Endodermal cell (in vitro differentiated cells): ENCODE measurements at regions not wholly inside any gene's neighbourhood (a gene's known extent, or its start where the extent isn't known, plus 50 kb on each side); places are given as distances from the start of the nearest gene placed in this dataset.
"Not testable (repeated sequence)": the region's sequence is repeated elsewhere in the genome, so short reads cannot be mapped to it uniquely, and the experiment has no call there.

ENCODE experiments used
- DNase-seq: peaks from one replicate; pipeline ENCODE4 v3.0.0-alpha.2; 2017
- H3K27ac ChIP-seq: 2 replicates; pipeline ENCODE4 v1.5.1; 2013; ENCODE audit warnings: mild to moderate bottlenecking, low read depth, low read length, moderate library complexity
- H3K27me3 ChIP-seq: 2 replicates; pipeline ENCODE4 v1.6.1; 2013; ENCODE audit warnings: mild to moderate bottlenecking, low read length, moderate library complexity; ENCODE audit not compliant: insufficient read depth, control insufficient read depth, poor library complexity, severe bottlenecking
- H3K36me3 ChIP-seq: 2 replicates; pipeline ENCODE4 v1.7.0; 2013; ENCODE audit warnings: mild to moderate bottlenecking, low read length, moderate library complexity; ENCODE audit not compliant: control insufficient read depth, insufficient read depth
- H3K4me1 ChIP-seq: one replicate; pipeline ENCODE4 v1.7.0; 2013; ENCODE audit warnings: low read length; ENCODE audit not compliant: control insufficient read depth, insufficient read depth
- H3K4me3 ChIP-seq: 2 replicates; pipeline ENCODE4 v1.5.1; 2013; ENCODE audit warnings: mild to moderate bottlenecking, low read length, moderate library complexity
- H3K9ac ChIP-seq: 2 replicates; pipeline ENCODE4 v1.6.1; 2013; ENCODE audit warnings: mild to moderate bottlenecking, low read length, moderate library complexity; ENCODE audit not compliant: poor library complexity, severe bottlenecking; ENCODE audit errors: extremely low read depth
- H3K9me3 ChIP-seq: 2 replicates; pipeline ENCODE4 v1.6.1; 2013; ENCODE audit warnings: mild to moderate bottlenecking, low read length, moderate library complexity; ENCODE audit not compliant: control insufficient read depth
- H3K27ac Mint-ChIP-seq: 2 replicates; pipeline ENCODE4 v1.8.0; 2020; ENCODE audit warnings: mixed read lengths
- H3K27me3 Mint-ChIP-seq: 2 replicates; pipeline ENCODE4 v1.8.0; 2021; ENCODE audit warnings: mild to moderate bottlenecking, mixed read lengths; ENCODE audit not compliant: insufficient read depth
- H3K36me3 Mint-ChIP-seq: 2 replicates; pipeline ENCODE4 v1.8.0; 2020; ENCODE audit warnings: low read depth, mixed read lengths
- H3K4me1 Mint-ChIP-seq: 2 replicates; pipeline ENCODE4 v1.8.0; 2020; ENCODE audit warnings: mixed read lengths
- H3K4me3 Mint-ChIP-seq: 2 replicates; pipeline ENCODE4 v1.8.0; 2020; ENCODE audit warnings: mild to moderate bottlenecking, moderate library complexity, mixed read lengths
- H3K9me3 Mint-ChIP-seq: 2 replicates; pipeline ENCODE4 v1.8.0; 2020; ENCODE audit warnings: mild to moderate bottlenecking, mixed read lengths
- CTCF ChIP-seq: fragments of 200-600 bp; sonication (generic); conservative IDR thresholded peaks from 2 replicates; pipeline ENCODE4 v1.5.0; 2021; ENCODE audit warnings: antibody characterized with exemption, mild to moderate bottlenecking
- WGBS, 2 experiments: methylation state at CpG; one replicate each; pipeline versions ENCODE4 v1.1.5 to v1.1.7; 2013; ENCODE audit warnings: missing lambda C conversion rate in 2 of 2, mixed read lengths in 1 of 2; ENCODE audit not compliant: insufficient coverage in 1 of 2, insufficient read length in 1 of 2; 5-methylcytosine and 5-hydroxymethylcytosine counted together

- H3K27ac Mint-ChIP-seq: no peak overlapping the region
- no peaks in the 10 kb centered on the region for H3K36me3 ChIP-seq
- peaks cover 22% of the 10 kb centered on the region for H3K4me1 Mint-ChIP-seq
- no peaks in the 10 kb centered on the region for H3K27me3 Mint-ChIP-seq
- WGBS, 2 experiments: 98% methylated on average over 2 of the region's 2 CpGs; no CpG with 5 or more reads in 1 of the 2 experiments
- H3K36me3 Mint-ChIP-seq: peaks cover 27% of the 10 kb centered on the region
- no peaks in the 10 kb centered on the region for H3K4me1 ChIP-seq
- H3K9me3 ChIP-seq: peaks cover 17% of the 10 kb centered on the region
- no peaks in the 10 kb centered on the region for H3K27me3 ChIP-seq
- no peak overlapping the region for H3K4me3 ChIP-seq
- no peak overlapping the region for H3K27ac ChIP-seq
- no peak overlapping the region for H3K4me3 Mint-ChIP-seq
- no peak for TF ChIP-seq CTCF
- no peak overlapping the region for H3K9ac ChIP-seq
- peaks cover 16% of the 10 kb centered on the region for H3K9me3 Mint-ChIP-seq
- no peak for DNase-seq
These were observed 52.6 kb upstream of the AGA start for GRCh38 chr4:177494791-177495190.

GRCh38 chr4:177495626-177496025 is 53.4 kb upstream of the AGA start:
- WGBS, 2 experiments: 86% methylated on average over 16 of the region's 27 CpGs; no CpG with 5 or more reads in 1 of the 2 experiments
- peaks cover 23% of the 10 kb centered on the region for H3K9me3 Mint-ChIP-seq
- H3K27me3 ChIP-seq, H3K9ac ChIP-seq, H3K4me1 ChIP-seq, H3K4me3 ChIP-seq, H3K27me3 Mint-ChIP-seq, H3K27ac Mint-ChIP-seq, H3K27ac ChIP-seq, H3K36me3 ChIP-seq, H3K4me3 Mint-ChIP-seq, DNase-seq: not testable (repeated sequence)
- H3K4me1 Mint-ChIP-seq: peaks cover 22% of the 10 kb centered on the region
- H3K9me3 ChIP-seq: peaks cover 24% of the 10 kb centered on the region
- peaks cover 35% of the 10 kb centered on the region for H3K36me3 Mint-ChIP-seq

- Histone ChIP-seq H3K9ac (no peak overlapping the region), H3K27me3 (no peaks in the 10 kb centered on the region), H3K4me3 (no peak overlapping the region), H3K4me1 (no peaks in the 10 kb centered on the region), H3K36me3 (no peaks in the 10 kb centered on the region), H3K27ac (no peak overlapping the region), H3K9me3 (peaks cover 26% of the 10 kb centered on the region)
- H3K27ac Mint-ChIP-seq: no peak overlapping the region
- WGBS, 2 experiments: 89 to 97% methylated on average over 5 to 14 of the region's 14 CpGs
- DNase-seq: no peak
- peaks cover 37% of the 10 kb centered on the region for H3K9me3 Mint-ChIP-seq
- H3K27me3 Mint-ChIP-seq: no peaks in the 10 kb centered on the region
- peaks cover 35% of the 10 kb centered on the region for H3K4me1 Mint-ChIP-seq
- no peak for TF ChIP-seq CTCF
- H3K4me3 Mint-ChIP-seq: no peak overlapping the region
- peaks cover 52% of the 10 kb centered on the region for H3K36me3 Mint-ChIP-seq
These were observed 57.3 kb upstream of the AGA start for GRCh38 chr4:177499537-177499936.

GRCh38 chr4:177505171-177505615 is 63.0 kb upstream of the AGA start:
- peaks cover 6% of the 10 kb centered on the region for H3K9me3 ChIP-seq
- no peaks in the 10 kb centered on the region for H3K36me3 ChIP-seq
- Mint-ChIP-seq H3K4me3 (peak overlapping the region; percentile 35), H3K4me1 (peaks cover 47% of the 10 kb centered on the region), H3K27ac (peak overlapping the region; percentile 98), H3K36me3 (peaks cover 25% of the 10 kb centered on the region), H3K27me3 (no peaks in the 10 kb centered on the region), H3K9me3 (peaks cover 19% of the 10 kb centered on the region)
- WGBS, 2 experiments: 73 to 92% methylated on average over 4 to 9 of the region's 9 CpGs
- H3K9ac ChIP-seq: peak overlapping the region; percentile 49
- no peak overlapping the region for H3K4me3 ChIP-seq
- peak; percentile 80 for TF ChIP-seq CTCF
- DNase-seq: peak; percentile 93
- no peak overlapping the region for H3K27ac ChIP-seq
- H3K4me1 ChIP-seq: peaks cover 6% of the 10 kb centered on the region
- H3K27me3 ChIP-seq: no peaks in the 10 kb centered on the region
